CD4-positive, alpha-beta T cell treated with Interleukin-4 for 1 hour (primary cell): ENCODE measurements at regions not wholly inside any gene's neighbourhood (a gene's known extent, or its start where the extent isn't known, plus 50 kb on each side); places are given as distances from the start of the nearest gene placed in this dataset.
"Not testable (repeated sequence)": the region's sequence is repeated elsewhere in the genome, so short reads cannot be mapped to it uniquely, and the experiment has no call there.

ENCODE experiments used
- DNase-seq, 2 donors: peaks; one replicate each; pipeline ENCODE4 v3.0.0-alpha.2; 2020 to 2022

DNA sequence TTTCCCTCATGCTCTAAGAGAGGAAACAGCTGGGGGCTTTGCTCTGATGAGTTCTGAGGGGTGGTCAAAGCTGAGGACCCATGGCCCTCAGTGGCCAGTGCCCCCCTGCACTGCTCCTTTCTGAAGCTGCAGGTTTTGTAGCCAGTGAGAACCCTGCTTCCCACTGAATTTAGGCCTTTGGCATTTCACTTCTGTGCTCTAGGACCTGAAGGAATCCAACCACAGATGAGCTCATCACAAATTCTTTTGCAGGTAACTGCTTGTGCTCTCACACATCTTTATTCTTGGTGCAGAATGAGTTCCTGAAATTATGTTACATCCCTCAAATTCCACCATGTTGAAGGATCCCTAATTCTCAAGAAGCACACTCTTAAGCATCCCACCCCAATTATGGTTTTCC is 248.7 kb upstream of the IRF2BP2 start:
- no peak for DNase-seq

DNA sequence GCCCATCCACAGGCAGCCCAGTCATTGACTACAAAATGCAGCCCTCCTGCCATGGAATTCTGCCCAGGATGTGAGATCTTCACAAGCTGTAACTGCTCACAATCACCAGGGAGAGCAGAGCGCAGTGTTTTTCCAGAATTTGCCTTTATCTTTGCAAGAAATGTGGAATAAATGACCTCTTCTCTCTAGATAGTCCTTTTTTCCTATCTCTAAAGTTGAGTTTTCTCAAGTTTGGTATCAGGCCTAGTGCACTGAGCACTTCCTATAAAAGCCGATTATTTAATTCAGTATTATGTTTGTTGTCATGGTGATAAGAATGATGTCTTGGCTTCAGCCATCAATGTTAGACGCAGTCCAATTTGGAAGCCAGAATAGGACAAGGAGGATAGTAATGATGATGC is 246.9 kb upstream of the IRF2BP2 start:
- DNase-seq: no peak

- no peak for DNase-seq
Measured at GRCh38 chr1:234855851-234856250, 245.9 kb upstream of the IRF2BP2 start.

GRCh38 chr1:234854645-234855039 is 244.7 kb upstream of the IRF2BP2 start:
- DNase-seq: peak in 1 of 2 donors; percentile 28

DNA sequence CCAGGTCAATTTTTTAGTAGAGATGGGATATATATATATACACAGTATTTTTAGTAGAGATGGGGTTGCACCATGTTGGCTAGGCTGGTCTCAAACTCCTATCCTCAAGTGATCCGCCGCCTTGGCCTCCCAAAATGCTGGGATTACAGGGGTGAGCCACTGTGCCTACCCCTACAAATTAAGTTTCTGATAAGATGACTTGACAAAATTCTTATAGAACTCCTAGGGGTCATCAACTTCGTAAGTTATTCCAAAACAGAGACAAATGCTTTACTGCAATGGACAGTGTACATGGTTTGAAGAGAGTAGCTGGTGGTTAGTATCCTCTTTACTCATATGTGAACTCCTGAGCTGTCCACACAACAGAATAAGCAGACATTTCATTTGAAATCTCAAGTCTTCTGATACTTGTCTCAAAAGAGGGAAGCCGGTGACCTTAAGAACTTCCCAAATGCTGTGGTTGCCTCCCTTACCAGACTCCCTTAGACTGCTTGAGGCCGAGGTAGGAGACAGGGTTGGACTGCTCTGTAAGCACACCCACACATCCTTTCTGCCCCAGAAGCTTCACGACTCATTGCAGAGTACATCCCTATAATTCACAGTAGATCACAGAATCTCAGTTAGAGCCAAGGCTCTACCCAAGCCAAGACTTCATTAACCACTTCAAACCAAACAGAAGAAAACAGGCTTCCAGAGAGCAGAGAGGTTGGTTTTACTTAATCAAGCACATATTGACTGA is 244.1 kb upstream of the IRF2BP2 start:
- DNase-seq: peak in 1 of 2 donors; percentile 40

- no peak for DNase-seq
Measured at GRCh38 chr1:234852659-234853058, 242.7 kb upstream of the IRF2BP2 start.

DNA sequence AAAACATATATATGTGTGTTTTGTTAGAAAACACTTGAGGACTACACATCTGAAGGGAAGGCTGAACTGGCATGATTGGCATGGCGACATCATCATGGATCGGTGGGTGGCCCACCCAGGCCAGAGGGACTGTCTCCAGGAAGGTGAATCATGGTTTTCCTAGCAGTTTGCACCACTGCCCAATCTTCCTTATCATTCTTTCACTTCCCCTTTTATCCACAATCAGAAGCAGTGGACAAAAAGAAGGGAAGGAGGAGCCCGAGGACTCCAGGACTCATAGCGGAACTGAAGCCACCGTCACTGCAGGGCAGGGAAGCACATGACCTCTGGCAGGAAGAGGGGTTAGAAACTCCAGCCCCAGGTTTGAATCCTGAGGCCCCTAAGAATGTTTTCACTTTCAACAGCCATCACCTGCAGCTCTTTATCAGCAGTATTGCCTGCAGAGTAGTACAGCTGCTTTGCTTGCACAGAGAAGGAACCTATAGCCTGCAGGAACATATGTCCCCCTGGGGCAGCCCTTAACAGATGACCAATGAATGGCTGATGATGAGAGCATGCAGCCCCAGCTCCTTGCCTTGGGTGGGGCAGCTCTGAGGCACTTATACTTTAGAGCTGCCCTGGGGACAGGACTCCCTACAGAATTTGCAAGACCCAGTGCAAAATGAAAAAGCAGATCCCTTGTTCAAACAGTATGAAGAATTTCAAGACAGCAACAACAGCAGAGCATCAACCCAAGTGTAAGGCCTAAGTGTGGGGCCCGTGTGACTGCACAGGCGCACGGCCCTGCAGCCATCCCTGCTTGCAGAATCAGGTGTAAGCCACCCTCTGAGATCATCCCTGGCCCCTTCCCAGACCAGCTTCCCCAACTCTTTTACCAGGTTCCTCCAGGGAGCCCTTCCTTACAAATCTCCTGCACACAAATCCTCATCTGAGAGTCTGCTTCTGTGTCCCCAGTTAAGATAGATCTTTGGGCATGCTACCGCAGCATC is 241.8 kb upstream of the IRF2BP2 start:
- DNase-seq: peak; percentile 22 to 76

GRCh38 chr1:234849832-234850231 is 239.9 kb upstream of the IRF2BP2 start:
- peak in 1 of 2 donors; percentile 47 for DNase-seq

GRCh38 chr1:234848972-234849649 is 239.1 kb upstream of the IRF2BP2 start:
- peak; percentile 26 to 39 for DNase-seq

GRCh38 chr1:234846813-234847212 is 236.8 kb upstream of the IRF2BP2 start:
- DNase-seq: not testable (repeated sequence)

DNA sequence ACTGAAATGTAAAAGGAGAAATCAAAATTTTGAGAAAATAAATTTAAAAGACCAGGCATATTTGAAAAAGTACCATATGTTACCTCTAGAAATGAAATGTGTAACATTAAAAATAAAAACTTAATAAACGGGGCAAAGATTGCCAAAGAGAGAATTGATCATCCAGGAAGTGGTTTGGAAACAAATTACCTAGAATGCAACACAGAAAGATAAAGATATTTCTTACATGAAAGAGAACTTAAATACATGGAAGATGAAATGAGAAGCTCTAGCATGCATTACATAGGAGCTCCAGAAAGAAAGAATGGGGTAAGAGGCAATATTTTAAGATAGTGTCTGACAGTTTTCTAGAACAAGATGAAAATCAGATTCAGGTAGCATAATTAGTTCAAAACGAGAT is 235.9 kb upstream of the IRF2BP2 start:
- peak in 1 of 2 donors; percentile 44 for DNase-seq

DNA sequence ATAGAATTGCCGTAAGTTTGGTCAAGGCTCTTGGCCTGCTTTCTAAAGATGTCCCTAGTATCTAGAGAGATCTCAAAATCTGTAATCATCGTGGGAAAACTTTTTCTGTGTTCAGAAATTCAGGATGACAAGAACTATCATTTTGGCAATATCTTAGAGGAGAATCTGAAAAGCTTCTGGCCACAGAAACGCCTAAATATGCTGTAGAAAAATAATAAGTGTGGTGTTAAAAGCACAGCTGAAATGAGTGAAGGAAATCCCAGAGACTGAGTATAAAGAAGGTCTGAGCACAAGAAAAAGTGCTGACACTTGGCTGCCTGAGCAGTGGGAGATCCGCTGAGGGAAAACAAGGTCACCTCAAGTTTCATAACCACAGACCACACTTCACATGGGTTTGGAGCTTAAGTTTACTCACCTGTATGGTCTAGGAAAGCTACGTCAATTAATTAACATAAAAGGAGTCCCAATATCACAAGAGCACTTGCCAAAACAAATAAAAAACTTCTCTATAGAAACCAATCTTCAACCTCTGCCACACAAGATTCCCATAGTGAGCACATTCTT is 235.2 kb upstream of the IRF2BP2 start:
- DNase-seq: peak; percentile 57 to 79

GRCh38 chr1:234844479-234845031 is 234.6 kb upstream of the IRF2BP2 start:
- DNase-seq: peak in 1 of 2 donors; percentile 63

DNA sequence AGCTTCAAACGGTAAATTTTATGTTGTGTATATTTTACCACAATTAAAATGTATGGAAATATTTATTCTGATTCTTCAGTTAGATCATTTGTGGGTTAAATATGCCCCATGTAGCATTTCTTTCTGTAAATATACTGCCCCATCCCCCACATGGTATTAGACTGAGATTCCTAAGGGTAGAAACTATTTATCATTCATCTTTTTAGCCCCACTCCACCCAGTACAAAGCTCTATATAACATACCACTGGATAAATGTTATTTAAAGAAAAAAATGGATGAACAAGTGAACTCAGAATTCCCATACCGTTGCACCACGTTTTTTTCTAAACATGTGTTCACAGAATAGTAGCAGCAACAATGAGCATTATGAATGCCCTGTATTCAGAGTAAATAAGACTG is 234.0 kb upstream of the IRF2BP2 start:
- DNase-seq: no peak

DNA sequence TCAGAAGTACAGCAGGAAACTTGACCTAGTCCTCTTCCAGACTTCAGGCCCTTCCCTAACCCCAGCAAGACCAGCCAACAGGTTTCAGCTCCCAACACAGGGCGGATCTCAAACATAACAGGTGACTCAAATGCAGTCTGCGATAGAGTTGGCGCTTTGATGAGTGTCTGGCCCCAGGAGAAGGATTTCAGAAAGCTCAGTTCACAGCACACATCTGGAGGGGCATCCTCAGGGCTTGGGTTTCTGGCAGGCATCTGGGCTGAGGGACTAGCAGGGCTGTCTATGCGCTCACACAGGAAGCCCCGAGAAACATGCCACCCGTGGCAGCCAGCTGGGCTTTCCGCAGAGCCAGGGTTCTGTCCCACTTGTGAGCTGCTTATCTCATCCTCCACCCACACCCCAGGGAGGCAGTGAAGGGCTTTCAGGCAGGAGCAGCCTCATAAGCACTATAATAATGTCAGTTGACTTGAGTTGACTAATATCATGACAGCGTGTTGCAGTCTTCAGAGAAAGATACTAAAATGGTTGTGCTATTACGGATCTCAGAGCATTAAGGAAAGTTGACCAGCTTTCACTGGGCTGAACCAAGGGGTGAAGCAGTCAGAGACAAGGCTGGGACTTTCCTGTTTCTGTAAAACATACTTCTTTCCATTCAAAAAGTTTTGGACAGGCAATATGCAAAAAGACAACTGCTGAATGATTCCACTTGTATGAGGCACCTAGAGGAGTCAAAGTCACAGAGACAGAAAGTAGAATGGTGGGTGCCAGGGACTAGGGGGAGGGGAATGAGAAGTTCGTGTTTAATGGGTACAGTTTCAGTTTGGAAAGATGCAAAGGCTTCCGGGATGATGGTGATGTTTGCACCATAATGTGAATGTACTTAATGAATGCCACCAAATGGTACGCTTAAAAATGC is 233.0 kb upstream of the IRF2BP2 start:
- DNase-seq: peak; percentile 49 to 60

DNA sequence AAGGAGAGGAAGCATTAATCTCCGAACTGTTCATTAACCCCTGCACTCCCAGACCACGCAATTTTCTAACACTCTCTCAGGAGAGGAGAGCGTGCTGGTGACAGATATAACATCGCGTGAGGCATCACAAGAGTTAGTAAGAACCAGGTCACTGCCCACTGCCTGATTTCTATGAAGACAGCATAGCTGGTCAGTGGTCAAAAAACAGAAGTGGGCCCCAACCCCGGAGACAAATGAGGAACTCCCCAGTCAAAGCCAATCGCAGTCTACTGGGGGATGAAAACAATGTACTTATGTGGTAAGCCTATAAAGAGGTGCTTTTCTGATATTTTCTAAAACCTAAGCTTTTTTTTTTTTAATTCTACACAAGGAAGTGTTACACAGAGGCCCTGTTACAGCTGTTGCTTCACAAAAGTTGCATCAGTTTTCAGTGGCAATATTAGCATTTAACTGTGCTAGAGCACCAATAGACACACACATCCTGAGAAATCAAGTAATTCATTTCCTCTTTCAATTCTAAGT is 231.8 kb upstream of the IRF2BP2 start:
- peak; percentile 46 to 87 for DNase-seq

GRCh38 chr1:234841281-234841680 is 231.3 kb upstream of the IRF2BP2 start:
- DNase-seq: no peak

DNA sequence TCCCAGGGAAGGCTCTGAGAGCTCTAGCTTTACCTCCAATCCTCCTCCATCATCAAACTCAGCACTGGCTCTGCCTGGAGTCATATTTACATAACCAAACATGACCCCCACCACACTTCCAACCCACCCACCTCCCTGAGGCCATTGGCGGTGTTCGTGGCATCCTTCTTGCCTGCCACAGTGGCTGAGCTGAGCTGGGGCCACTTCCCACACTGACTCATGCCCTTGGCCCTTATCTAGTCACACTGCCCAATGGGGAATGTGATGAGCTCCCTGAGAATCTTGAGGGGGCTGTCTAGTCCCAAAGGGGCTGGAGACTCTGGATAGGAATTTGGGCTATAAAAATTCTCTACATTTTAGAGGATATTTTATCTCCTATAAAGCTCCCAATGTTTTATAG is 230.9 kb upstream of the IRF2BP2 start:
- DNase-seq: peak in 1 of 2 donors; percentile 37

GRCh38 chr1:234840253-234840652 is 230.3 kb upstream of the IRF2BP2 start:
- no peak for DNase-seq

DNA sequence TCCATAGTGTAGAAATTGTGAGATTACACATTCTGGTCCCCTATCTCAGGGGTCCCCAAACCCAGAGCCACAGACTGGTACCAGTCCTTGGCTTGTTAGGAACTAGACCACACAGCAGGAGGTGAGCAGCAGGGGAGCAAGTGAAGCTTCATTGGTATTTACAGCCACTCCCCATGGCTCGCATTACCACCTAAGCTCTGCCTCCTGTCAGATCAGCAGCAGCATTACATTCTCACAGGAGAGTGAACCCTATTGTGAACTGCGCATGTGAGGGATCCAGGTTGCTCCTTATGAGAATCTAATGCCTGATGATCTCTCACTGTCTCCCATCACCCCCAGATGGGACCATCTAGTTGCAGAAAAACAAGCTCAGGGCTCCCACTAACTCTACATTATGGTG is 229.7 kb upstream of the IRF2BP2 start:
- no peak for DNase-seq

DNA sequence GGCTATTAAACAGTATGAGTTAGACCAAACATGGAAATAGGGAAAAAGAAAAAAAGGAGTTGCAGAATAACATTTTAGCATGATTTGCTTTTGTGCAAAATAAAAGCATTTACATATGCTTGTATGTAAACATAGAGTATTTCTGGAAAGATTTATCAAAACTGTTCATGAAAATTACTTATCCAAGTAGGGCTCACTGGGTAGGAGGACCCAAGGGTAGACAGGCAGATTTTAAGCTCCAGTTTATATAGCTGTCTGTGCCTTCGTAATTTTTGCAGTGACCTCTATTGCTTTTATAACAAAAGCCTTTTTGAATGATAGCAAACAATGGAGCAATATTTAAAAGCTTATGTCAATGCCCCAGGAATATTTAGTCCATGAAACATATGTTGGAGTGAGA is 228.8 kb upstream of the IRF2BP2 start:
- no peak for DNase-seq
